ENCODE measurements at regions not wholly inside any gene's neighbourhood (a gene's known extent, or its start where the extent isn't known, plus 50 kb on each side); places are given as distances from the start of the nearest gene placed in this dataset.

GRCh38 chr6:133001040-133001565 is 186.7 kb downstream of the RPS12 start:
- H3K4me2 ChIP-seq (replicated peaks; ENCODE audit: low read depth, low read length, poor library complexity, severe bottlenecking), result no peak overlapping the region

GRCh38 chr6:133004304-133004884 is 190.0 kb downstream of the RPS12 start:
- Mint-ChIP-seq H3K27ac (no peak overlapping the region), H3K4me3 (no peak overlapping the region), H3K9me3 (ENCODE audit: insufficient read depth) (no peaks in the 10 kb centered on the region), H3K27me3 (peaks cover 9% of the 10 kb centered on the region), H3K4me1 (no peaks in the 10 kb centered on the region)
- TF ChIP-seq CTCF (IDR thresholded peaks at IDR 0.05) (no peak), EZH2 (IDR thresholded peaks at IDR 0.05; ENCODE audit: borderline replicate concordance, insufficient read depth, low read depth, low read length, poor library complexity, severe bottlenecking) (no peak)
- H4K20me1 ChIP-seq (ENCODE audit: control insufficient read depth, insufficient read depth, low read length, poor library complexity, severe bottlenecking), result no peaks in the 10 kb centered on the region
- H2AFZ ChIP-seq (ENCODE audit: insufficient read depth, low read depth, low read length, poor library complexity, severe bottlenecking), result no peak overlapping the region
- ChIA-PET POLR2A (no interaction called here), CTCF (no interaction called here)
- no peaks in the 10 kb centered on the region for H3K4me1 ChIP-seq (ENCODE audit: control insufficient read depth in 2 of 2, insufficient read depth in 2 of 2, low read length in 2 of 2)
- H3K4me2 ChIP-seq (replicated peaks; ENCODE audit: low read depth, low read length, poor library complexity, severe bottlenecking), result no peak overlapping the region
- DNase-seq (no peak), ATAC-seq (ENCODE audit: low read depth) (no peak)
- no CpG with 5 or more reads among the region's 2 CpGs for WGBS (ENCODE audit: insufficient coverage)
- H3K27me3 ChIP-seq (replicated peaks in 1 of 4; ENCODE audit: control extremely low read depth in 1 of 4, control insufficient read depth in 3 of 4, insufficient read depth in 4 of 4, low read length in 3 of 4), result no peaks in the 10 kb centered on the region
- H3K9me3 ChIP-seq (ENCODE audit: control extremely low read depth in 1 of 3, control insufficient read depth in 2 of 3, insufficient read depth in 1 of 3, low read length in 2 of 3), result no peaks in the 10 kb centered on the region
- no peaks in the 10 kb centered on the region for H3K79me2 ChIP-seq (ENCODE audit: control insufficient read depth, insufficient read depth, low read length)
- H3K9ac ChIP-seq (ENCODE audit: low read length), result no peak overlapping the region
- H3K27ac ChIP-seq (ENCODE audit: low read length in 2 of 2), result no peak overlapping the region
- H3K4me3 ChIP-seq (ENCODE audit: control extremely low read depth in 1 of 5, extremely low read depth in 1 of 5, insufficient read depth in 1 of 5, low read depth in 2 of 5, low read length in 4 of 5), result no peak overlapping the region
- no peaks in the 10 kb centered on the region for H3K36me3 ChIP-seq (replicated peaks in 1 of 2; ENCODE audit: control extremely low read depth in 1 of 2, control insufficient read depth in 1 of 2, extremely low read depth in 1 of 2, insufficient read depth in 2 of 2, low read length in 1 of 2)
- intact Hi-C loops (cut with micrococcal nuclease), result no loop called here

More at GRCh38 chr6:133001040-133001565, 186.7 kb downstream of the RPS12 start:
- Histone ChIP-seq H4K20me1 (ENCODE audit: control insufficient read depth, insufficient read depth, low read length, poor library complexity, severe bottlenecking) (no peaks in the 10 kb centered on the region), H3K4me1 (ENCODE audit: control insufficient read depth in 2 of 2, insufficient read depth in 2 of 2, low read length in 2 of 2) (no peaks in the 10 kb centered on the region), H2AFZ (ENCODE audit: insufficient read depth, low read depth, low read length, poor library complexity, severe bottlenecking) (no peak overlapping the region), H3K4me3 (ENCODE audit: control extremely low read depth in 1 of 5, extremely low read depth in 1 of 5, insufficient read depth in 1 of 5, low read depth in 2 of 5, low read length in 4 of 5) (no peak overlapping the region), H3K27ac (ENCODE audit: low read length in 2 of 2) (no peak overlapping the region), H3K27me3 (replicated peaks in 1 of 4; ENCODE audit: control extremely low read depth in 1 of 4, control insufficient read depth in 3 of 4, insufficient read depth in 4 of 4, low read length in 3 of 4) (no peaks in the 10 kb centered on the region), H3K36me3 (replicated peaks in 1 of 2; ENCODE audit: control extremely low read depth in 1 of 2, control insufficient read depth in 1 of 2, extremely low read depth in 1 of 2, insufficient read depth in 2 of 2, low read length in 1 of 2) (no peaks in the 10 kb centered on the region), H3K79me2 (ENCODE audit: control insufficient read depth, insufficient read depth, low read length) (no peaks in the 10 kb centered on the region), H3K9me3 (ENCODE audit: control extremely low read depth in 1 of 3, control insufficient read depth in 2 of 3, insufficient read depth in 1 of 3, low read length in 2 of 3) (no peaks in the 10 kb centered on the region), H3K9ac (ENCODE audit: low read length) (no peak overlapping the region)
- POLR2A ChIA-PET, result no interaction called here
- intact Hi-C loops (cut with micrococcal nuclease), result no loop called here
- WGBS (ENCODE audit: insufficient coverage), result no CpG with 5 or more reads among the region's 2 CpGs
- H3K27me3 Mint-ChIP-seq, result peaks cover 11% of the 10 kb centered on the region
- TF ChIP-seq CTCF (IDR thresholded peaks at IDR 0.05) (no peak), EZH2 (IDR thresholded peaks at IDR 0.05; ENCODE audit: borderline replicate concordance, insufficient read depth, low read depth, low read length, poor library complexity, severe bottlenecking) (no peak)
- DNase-seq (no peak), ATAC-seq (ENCODE audit: low read depth) (no peak)
- H3K9me3 Mint-ChIP-seq (ENCODE audit: insufficient read depth), result no peaks in the 10 kb centered on the region
- no peaks in the 10 kb centered on the region for H3K4me1 Mint-ChIP-seq
- CTCF ChIA-PET, result no interaction called here
- no peak overlapping the region for H3K4me3 Mint-ChIP-seq
- no peak overlapping the region for H3K27ac Mint-ChIP-seq
